ENCODE measurements at regions not wholly inside any gene's neighbourhood (a gene's known extent, or its start where the extent isn't known, plus 50 kb on each side); places are given as distances from the start of the nearest gene placed in this dataset.

GRCh38 chr7:13028036-13028824, 340.8 kb downstream of the ARL4A start:
- H3K27me3 Mint-ChIP-seq (ENCODE audit: low read depth): no peaks in the 10 kb centered on the region
- peaks cover 4% of the 10 kb centered on the region for H3K9me3 Mint-ChIP-seq
- H3K4me3 Mint-ChIP-seq: no peak overlapping the region
- H3K36me3 Mint-ChIP-seq (ENCODE audit: low read depth): peaks cover 3% of the 10 kb centered on the region
- peak overlapping the region; percentile 85 for H3K27ac Mint-ChIP-seq (ENCODE audit: unreplicated experiment)
- no peak for DNase-seq (ENCODE audit: low read depth, low spot score)
- H3K4me1 Mint-ChIP-seq: peaks cover 75% of the 10 kb centered on the region
- TF ChIP-seq CTCF (conservative IDR thresholded peaks at IDR 0.05): no peak

- Mint-ChIP-seq H3K27ac (ENCODE audit: unreplicated experiment) (peak overlapping the region; percentile 85), H3K4me3 (no peak overlapping the region), H3K9me3 (peaks cover 4% of the 10 kb centered on the region), H3K36me3 (ENCODE audit: low read depth) (peaks cover 3% of the 10 kb centered on the region), H3K4me1 (peaks cover 76% of the 10 kb centered on the region), H3K27me3 (ENCODE audit: low read depth) (no peaks in the 10 kb centered on the region)
- DNase-seq (ENCODE audit: low read depth, low spot score): no peak
- TF ChIP-seq CTCF (conservative IDR thresholded peaks at IDR 0.05): no peak
These were observed 341.3 kb downstream of the ARL4A start for GRCh38 chr7:13028825-13029099.

- DNase-seq (ENCODE audit: low read depth, low spot score): no peak
- H3K27me3 Mint-ChIP-seq (ENCODE audit: low read depth): no peaks in the 10 kb centered on the region
- peak overlapping the region; percentile 73 for H3K27ac Mint-ChIP-seq (ENCODE audit: unreplicated experiment)
- peaks cover 7% of the 10 kb centered on the region for H3K36me3 Mint-ChIP-seq (ENCODE audit: low read depth)
- H3K4me3 Mint-ChIP-seq: peak overlapping the region; percentile 41
- TF ChIP-seq CTCF (conservative IDR thresholded peaks at IDR 0.05): no peak
- H3K4me1 Mint-ChIP-seq: peaks cover 87% of the 10 kb centered on the region
- peaks cover 8% of the 10 kb centered on the region for H3K9me3 Mint-ChIP-seq
These were observed 344.0 kb downstream of the ARL4A start for GRCh38 chr7:13031468-13031867.

- Mint-ChIP-seq H3K4me3 (peak overlapping the region; percentile 44), H3K9me3 (peaks cover 8% of the 10 kb centered on the region)
These were observed 344.7 kb downstream of the ARL4A start for GRCh38 chr7:13032084-13032483.

GRCh38 chr7:13032576-13032975, 345.1 kb downstream of the ARL4A start:
- H3K27ac Mint-ChIP-seq (ENCODE audit: unreplicated experiment): peak overlapping the region; percentile 73
- H3K27me3 Mint-ChIP-seq (ENCODE audit: low read depth): no peaks in the 10 kb centered on the region
- peaks cover 8% of the 10 kb centered on the region for H3K36me3 Mint-ChIP-seq (ENCODE audit: low read depth)
- no peak for DNase-seq (ENCODE audit: low read depth, low spot score)
- peaks cover 7% of the 10 kb centered on the region for H3K9me3 Mint-ChIP-seq
- peaks cover 81% of the 10 kb centered on the region for H3K4me1 Mint-ChIP-seq
- peak overlapping the region; percentile 44 for H3K4me3 Mint-ChIP-seq
- TF ChIP-seq CTCF (conservative IDR thresholded peaks at IDR 0.05): no peak

More at GRCh38 chr7:13032084-13032483, 344.7 kb downstream of the ARL4A start:
- Mint-ChIP-seq H3K36me3 (ENCODE audit: low read depth) (peaks cover 8% of the 10 kb centered on the region), H3K27me3 (ENCODE audit: low read depth) (no peaks in the 10 kb centered on the region), H3K4me1 (peaks cover 86% of the 10 kb centered on the region), H3K27ac (ENCODE audit: unreplicated experiment) (peak overlapping the region; percentile 73)
- DNase-seq (ENCODE audit: low read depth, low spot score): no peak
- TF ChIP-seq CTCF (conservative IDR thresholded peaks at IDR 0.05): no peak
